Amniotic epithelial cell (primary cell): ENCODE measurements at regions not wholly inside any gene's neighbourhood (a gene's known extent, or its start where the extent isn't known, plus 50 kb on each side); places are given as distances from the start of the nearest gene placed in this dataset.
"Not testable (repeated sequence)": the region's sequence is repeated elsewhere in the genome, so short reads cannot be mapped to it uniquely, and the experiment has no call there.

Experiments used
- DNase-seq: peaks from one replicate; pipeline ENCODE4 v3.0.0-alpha.2; 2010; ENCODE audit warnings: low read depth

GRCh38 chr3:110391640-110392395 is 679.8 kb upstream of the NECTIN3 start:
- no peak for DNase-seq

GRCh38 chr3:110393941-110394340 is 677.7 kb upstream of the NECTIN3 start:
- DNase-seq: no peak

GRCh38 chr3:110397115-110397514 is 674.5 kb upstream of the NECTIN3 start:
- DNase-seq: no peak

- no peak for DNase-seq
Measured at GRCh38 chr3:110400315-110400714, 671.3 kb upstream of the NECTIN3 start.

GRCh38 chr3:110405830-110406585 is 665.6 kb upstream of the NECTIN3 start:
- no peak for DNase-seq

- peak; percentile 4 for DNase-seq
Measured at GRCh38 chr3:110413266-110413665, 658.4 kb upstream of the NECTIN3 start.

- peak; percentile 85 for DNase-seq
Measured at GRCh38 chr3:110413807-110414748, 657.5 kb upstream of the NECTIN3 start.

GRCh38 chr3:110414855-110415254 is 656.8 kb upstream of the NECTIN3 start:
- DNase-seq: peak; percentile 83

- DNase-seq: peak; percentile 3
Measured at GRCh38 chr3:110419096-110419495, 652.5 kb upstream of the NECTIN3 start.

GRCh38 chr3:110419601-110420000 is 652.0 kb upstream of the NECTIN3 start:
- DNase-seq: peak; percentile 77

GRCh38 chr3:110420158-110420641 is 651.4 kb upstream of the NECTIN3 start:
- DNase-seq: peak; percentile 82

GRCh38 chr3:110423276-110423675 is 648.3 kb upstream of the NECTIN3 start:
- DNase-seq: no peak

GRCh38 chr3:110430146-110430545 is 641.5 kb upstream of the NECTIN3 start:
- peak; percentile 7 for DNase-seq

- DNase-seq: no peak
Measured at GRCh38 chr3:110436209-110436608, 635.4 kb upstream of the NECTIN3 start.

- not testable (repeated sequence) for DNase-seq
Measured at GRCh38 chr3:110440066-110440653, 631.5 kb upstream of the NECTIN3 start.

- no peak for DNase-seq
Measured at GRCh38 chr3:110454066-110454465, 617.5 kb upstream of the NECTIN3 start.

- peak; percentile 40 for DNase-seq
Measured at GRCh38 chr3:110456001-110456400, 615.6 kb upstream of the NECTIN3 start.

- no peak for DNase-seq
Measured at GRCh38 chr3:110456438-110457138, 615.0 kb upstream of the NECTIN3 start.

- no peak for DNase-seq
Measured at GRCh38 chr3:110457508-110457907, 614.1 kb upstream of the NECTIN3 start.

- peak; percentile 19 for DNase-seq
Measured at GRCh38 chr3:110459021-110459420, 612.6 kb upstream of the NECTIN3 start.

GRCh38 chr3:110470310-110470709 is 601.3 kb upstream of the NECTIN3 start:
- DNase-seq: no peak
